ENCODE measurements at regions not wholly inside any gene's neighbourhood (a gene's known extent, or its start where the extent isn't known, plus 50 kb on each side); places are given as distances from the start of the nearest gene placed in this dataset.

GRCh38 chr10:130642926-130643325 is 506.7 kb downstream of the GLRX3 start:
- TF ChIP-seq POLR2A (IDR thresholded peaks at IDR 0.05; ENCODE audit: low read depth, low read length): no peak
- no peak for TF ChIP-seq TAF1 (IDR thresholded peaks at IDR 0.05; ENCODE audit: low read depth, low read length)
- TF ChIP-seq POLR2AphosphoS5 (IDR thresholded peaks at IDR 0.05; ENCODE audit: low read depth, low read length): no peak
- TF ChIP-seq SPI1 (IDR thresholded peaks at IDR 0.05; ENCODE audit: low read depth, low read length): no peak
- TF ChIP-seq POU2F2 (IDR thresholded peaks at IDR 0.05; ENCODE audit: low read depth, low read length): no peak
